ENCODE measurements at regions not wholly inside any gene's neighbourhood (a gene's known extent, or its start where the extent isn't known, plus 50 kb on each side); places are given as distances from the start of the nearest gene placed in this dataset.

GRCh38 chr11:80034801-80035200 is 594.0 kb upstream of the TENM4 start:
- no peak for DNase-seq (ENCODE audit: low spot score)
- WGBS: 72% methylated on average over 1 of the region's 1 CpG
- H3K4me3 ChIP-seq (ENCODE audit: low read depth in 1 of 3, low read length in 3 of 3): no peak overlapping the region
- H3K9me3 ChIP-seq (ENCODE audit: control insufficient read depth in 4 of 4, low read length in 3 of 4): no peaks in the 10 kb centered on the region
- H3K9ac ChIP-seq (ENCODE audit: low read depth in 1 of 2, low read length in 2 of 2): no peak overlapping the region
- H3K27ac ChIP-seq (ENCODE audit: low read depth in 1 of 2, low read length in 2 of 2): no peak overlapping the region
- H3K36me3 ChIP-seq (ENCODE audit: control insufficient read depth in 4 of 4, insufficient read depth in 3 of 4, low read depth in 1 of 4, low read length in 3 of 4): no peaks in the 10 kb centered on the region
- H3K4me1 ChIP-seq (ENCODE audit: control insufficient read depth in 4 of 4, insufficient read depth in 4 of 4, low read length in 3 of 4): no peaks in the 10 kb centered on the region
- H3K27me3 ChIP-seq (ENCODE audit: control insufficient read depth in 4 of 4, insufficient read depth in 4 of 4, low read length in 3 of 4): no peaks in the 10 kb centered on the region
- no peak for TF ChIP-seq JUND (IDR thresholded peaks at IDR 0.05)

GRCh38 chr11:80031014-80031600 is 590.3 kb upstream of the TENM4 start:
- no peaks in the 10 kb centered on the region for H3K36me3 ChIP-seq (ENCODE audit: control insufficient read depth in 4 of 4, insufficient read depth in 3 of 4, low read depth in 1 of 4, low read length in 3 of 4)
- H3K9ac ChIP-seq (ENCODE audit: low read depth in 1 of 2, low read length in 2 of 2): no peak overlapping the region
- H3K4me1 ChIP-seq (ENCODE audit: control insufficient read depth in 4 of 4, insufficient read depth in 4 of 4, low read length in 3 of 4): no peaks in the 10 kb centered on the region
- DNase-seq (ENCODE audit: low spot score): no peak
- no peak overlapping the region for H3K27ac ChIP-seq (ENCODE audit: low read depth in 1 of 2, low read length in 2 of 2)
- H3K9me3 ChIP-seq (ENCODE audit: control insufficient read depth in 4 of 4, low read length in 3 of 4): peaks cover 0 to under 1% (median 0%) of the 10 kb centered on the region in 4 donors
- TF ChIP-seq MAX (IDR thresholded peaks at IDR 0.05) (no peak), HNF4A (conservative IDR thresholded peaks at IDR 0.05) (no peak), JUND (IDR thresholded peaks at IDR 0.05) (no peak), REST (IDR thresholded peaks at IDR 0.05) (no peak), ATF3 (IDR thresholded peaks at IDR 0.05) (no peak), RXRA (IDR thresholded peaks at IDR 0.05) (no peak), RAD21 (IDR thresholded peaks at IDR 0.05) (no peak), FOXA2 (IDR thresholded peaks at IDR 0.05) (no peak)
- H3K4me3 ChIP-seq (ENCODE audit: low read depth in 1 of 3, low read length in 3 of 3): no peak overlapping the region
- peaks cover 0 to 2% (median 0%) of the 10 kb centered on the region in 4 donors for H3K27me3 ChIP-seq (ENCODE audit: control insufficient read depth in 4 of 4, insufficient read depth in 4 of 4, low read length in 3 of 4)
- WGBS: 36% methylated on average over 3 of the region's 3 CpGs

- no peak for DNase-seq (ENCODE audit: low spot score)
- Histone ChIP-seq H3K4me1 (ENCODE audit: control insufficient read depth in 4 of 4, insufficient read depth in 4 of 4, low read length in 3 of 4) (no peaks in the 10 kb centered on the region), H3K4me3 (ENCODE audit: low read depth in 1 of 3, low read length in 3 of 3) (no peak overlapping the region), H3K27me3 (ENCODE audit: control insufficient read depth in 4 of 4, insufficient read depth in 4 of 4, low read length in 3 of 4) (peaks cover 0 to 2% (median 0%) of the 10 kb centered on the region in 4 donors), H3K27ac (ENCODE audit: low read depth in 1 of 2, low read length in 2 of 2) (no peak overlapping the region), H3K9me3 (ENCODE audit: control insufficient read depth in 4 of 4, low read length in 3 of 4) (peaks cover 0 to 6% (median under 1%) of the 10 kb centered on the region in 4 donors), H3K9ac (ENCODE audit: low read depth in 1 of 2, low read length in 2 of 2) (no peak overlapping the region), H3K36me3 (ENCODE audit: control insufficient read depth in 4 of 4, insufficient read depth in 3 of 4, low read depth in 1 of 4, low read length in 3 of 4) (no peaks in the 10 kb centered on the region)
- 51% methylated on average over 3 of the region's 3 CpGs for WGBS
- TF ChIP-seq HNF4A (conservative IDR thresholded peaks at IDR 0.05) (no peak), GABPA (IDR thresholded peaks at IDR 0.05 in 1 of 2, conservative IDR thresholded peaks at IDR 0.05 in 1 of 2) (no peak), RAD21 (IDR thresholded peaks at IDR 0.05) (no peak), ATF3 (IDR thresholded peaks at IDR 0.05) (no peak), REST (IDR thresholded peaks at IDR 0.05) (no peak), EGR1 (IDR thresholded peaks at IDR 0.05; ENCODE audit: low read depth in 2 of 2) (no peak), SP1 (IDR thresholded peaks at IDR 0.05) (no peak), FOXA2 (IDR thresholded peaks at IDR 0.05) (no peak), HNF4G (IDR thresholded peaks at IDR 0.05) (no peak), MAX (IDR thresholded peaks at IDR 0.05) (no peak), RXRA (IDR thresholded peaks at IDR 0.05) (no peak), ZBTB33 (IDR thresholded peaks at IDR 0.05) (no peak), JUND (IDR thresholded peaks at IDR 0.05) (no peak)
Measured at GRCh38 chr11:80028998-80029397, 588.2 kb upstream of the TENM4 start.

Measured in liver (tissue), 7 donors.